OCI-LY1 (cell line): ENCODE measurements at regions not wholly inside any gene's neighbourhood (a gene's known extent, or its start where the extent isn't known, plus 50 kb on each side); places are given as distances from the start of the nearest gene placed in this dataset.

Experiments
- EZH2 ChIP-seq: fragments of 200-600 bp; sonication (generic), shearing (Covaris generic); IDR thresholded peaks from 2 replicates; pipeline ENCODE4 v1.8.0; 2017; ENCODE audit warnings: borderline replicate concordance, mixed run types, mild to moderate bottlenecking, antibody characterized with exemption, low read length, moderate library complexity, mixed read lengths
- TF ChIP-seq, protein P1 (sequence below): fragments of 200-600 bp; sonication (generic), shearing (Covaris generic); IDR thresholded peaks from 2 replicates; pipeline ENCODE4 v1.5.1; 2017; ENCODE audit warnings: mild to moderate bottlenecking, antibody characterized with exemption, low read length, moderate library complexity, mixed read lengths

DNA sequence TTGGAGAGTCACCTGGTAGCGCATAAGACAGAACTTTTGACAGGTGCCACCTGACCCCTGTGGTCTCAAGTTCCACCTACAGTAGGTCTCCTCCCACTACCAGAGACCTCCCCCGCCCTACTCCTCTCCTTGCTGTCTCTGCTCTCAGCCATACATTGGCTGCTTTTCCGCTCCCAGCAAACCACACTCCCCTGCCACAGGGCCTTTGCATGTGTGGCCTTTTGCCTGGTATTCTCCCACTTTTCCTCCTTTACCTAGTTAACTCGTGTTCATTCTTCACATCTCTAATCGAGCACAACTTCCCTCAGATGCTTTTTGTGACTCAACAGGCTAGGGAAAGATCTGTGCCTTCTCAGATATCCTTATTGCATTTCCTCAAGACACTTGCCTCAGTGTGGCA, 218.3 kb upstream of the EEF2KMT start:
- TF ChIP-seq EZH2 = no peak
- TF ChIP-seq, protein P1, sequence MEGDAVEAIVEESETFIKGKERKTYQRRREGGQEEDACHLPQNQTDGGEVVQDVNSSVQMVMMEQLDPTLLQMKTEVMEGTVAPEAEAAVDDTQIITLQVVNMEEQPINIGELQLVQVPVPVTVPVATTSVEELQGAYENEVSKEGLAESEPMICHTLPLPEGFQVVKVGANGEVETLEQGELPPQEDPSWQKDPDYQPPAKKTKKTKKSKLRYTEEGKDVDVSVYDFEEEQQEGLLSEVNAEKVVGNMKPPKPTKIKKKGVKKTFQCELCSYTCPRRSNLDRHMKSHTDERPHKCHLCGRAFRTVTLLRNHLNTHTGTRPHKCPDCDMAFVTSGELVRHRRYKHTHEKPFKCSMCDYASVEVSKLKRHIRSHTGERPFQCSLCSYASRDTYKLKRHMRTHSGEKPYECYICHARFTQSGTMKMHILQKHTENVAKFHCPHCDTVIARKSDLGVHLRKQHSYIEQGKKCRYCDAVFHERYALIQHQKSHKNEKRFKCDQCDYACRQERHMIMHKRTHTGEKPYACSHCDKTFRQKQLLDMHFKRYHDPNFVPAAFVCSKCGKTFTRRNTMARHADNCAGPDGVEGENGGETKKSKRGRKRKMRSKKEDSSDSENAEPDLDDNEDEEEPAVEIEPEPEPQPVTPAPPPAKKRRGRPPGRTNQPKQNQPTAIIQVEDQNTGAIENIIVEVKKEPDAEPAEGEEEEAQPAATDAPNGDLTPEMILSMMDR = no peak
